HG03175 (cell line): ENCODE measurements at regions not wholly inside any gene's neighbourhood (a gene's known extent, or its start where the extent isn't known, plus 50 kb on each side); places are given as distances from the start of the nearest gene placed in this dataset.

ENCODE experiments used
- ATAC-seq: cut with Tn5 transposase; IDR thresholded peaks from one replicate; pipeline ENCODE4 v1.9.1; 2021; ENCODE audit warnings: mild to moderate bottlenecking, moderate library complexity; ENCODE audit not compliant: unreplicated experiment

GRCh38 chr2:136482966-136483365 lies 282.4 kb upstream of the THSD7B start:
- no peak for ATAC-seq

GRCh38 chr2:136482006-136482405 lies 283.3 kb upstream of the THSD7B start:
- ATAC-seq: no peak

GRCh38 chr2:136479696-136480095 lies 285.6 kb upstream of the THSD7B start:
- no peak for ATAC-seq

- no peak for ATAC-seq
These were observed 296.5 kb upstream of the THSD7B start for GRCh38 chr2:136468799-136469369.

- ATAC-seq: no peak
These were observed 312.8 kb upstream of the THSD7B start for GRCh38 chr2:136452528-136452927.

- no peak for ATAC-seq
These were observed 316.2 kb upstream of the THSD7B start for GRCh38 chr2:136448986-136449780.

GRCh38 chr2:136448432-136448831 lies 316.9 kb upstream of the THSD7B start:
- ATAC-seq: no peak

- no peak for ATAC-seq
These were observed 321.0 kb upstream of the THSD7B start for GRCh38 chr2:136444323-136444722.

- no peak for ATAC-seq
These were observed 321.7 kb upstream of the THSD7B start for GRCh38 chr2:136443661-136444060.

GRCh38 chr2:136441979-136442714 lies 323.2 kb upstream of the THSD7B start:
- no peak for ATAC-seq

GRCh38 chr2:136439064-136439676 lies 321.2 kb upstream of the CXCR4 start:
- ATAC-seq: no peak

- ATAC-seq: no peak
These were observed 319.5 kb upstream of the CXCR4 start for GRCh38 chr2:136437461-136437860.

GRCh38 chr2:136436936-136437335 lies 319.0 kb upstream of the CXCR4 start:
- ATAC-seq: no peak

- no peak for ATAC-seq
These were observed 316.3 kb upstream of the CXCR4 start for GRCh38 chr2:136434251-136434715.

- no peak for ATAC-seq
These were observed 315.3 kb upstream of the CXCR4 start for GRCh38 chr2:136433261-136433660.

GRCh38 chr2:136424112-136424511 lies 306.2 kb upstream of the CXCR4 start:
- no peak for ATAC-seq

- peak; percentile 98 for ATAC-seq
These were observed 305.6 kb upstream of the CXCR4 start for GRCh38 chr2:136423516-136423996.

- no peak for ATAC-seq
These were observed 304.6 kb upstream of the CXCR4 start for GRCh38 chr2:136422512-136422911.

- ATAC-seq: no peak
These were observed 302.4 kb upstream of the CXCR4 start for GRCh38 chr2:136420346-136420745.

GRCh38 chr2:136411946-136412345 lies 294.0 kb upstream of the CXCR4 start:
- ATAC-seq: no peak

- ATAC-seq: no peak
These were observed 292.7 kb upstream of the CXCR4 start for GRCh38 chr2:136410673-136411072.
